Neural cell (in vitro differentiated cells): ENCODE measurements at regions not wholly inside any gene's neighbourhood (a gene's known extent, or its start where the extent isn't known, plus 50 kb on each side); places are given as distances from the start of the nearest gene placed in this dataset.
"Not testable (repeated sequence)": the region's sequence is repeated elsewhere in the genome, so short reads cannot be mapped to it uniquely, and the experiment has no call there.

Experiments used
- H2AFZ ChIP-seq: fragments of 200-600, 300-800 bp; sonication (generic), shearing (Covaris generic); 2 replicates; pipeline ENCODE4 v1.6.0; 2014; ENCODE audit warnings: low read depth, mild to moderate bottlenecking, antibody characterized with exemption, low read length, moderate library complexity
- H3F3A ChIP-seq: fragments of 200-600 bp; shearing (Covaris generic); 2 replicates; pipeline ENCODE4 v1.6.1; 2016; ENCODE audit warnings: mild to moderate bottlenecking, moderate library complexity, mixed read lengths, antibody characterized with exemption, low read length; ENCODE audit not compliant: insufficient read depth, poor library complexity, severe bottlenecking
- H3K27ac ChIP-seq: fragments of 200-600, 300-800 bp; sonication (generic), shearing (Covaris generic); 2 replicates; pipeline ENCODE4 v1.5.1; 2014; ENCODE audit warnings: mild to moderate bottlenecking, low read length, moderate library complexity
- H3K27me3 ChIP-seq: fragments of 300-800, 200-600 bp; sonication (generic), shearing (Covaris generic); 2 replicates; pipeline ENCODE4 v1.6.0; 2014; ENCODE audit warnings: mild to moderate bottlenecking, low read depth, low read length, moderate library complexity; ENCODE audit not compliant: insufficient read depth
- H3K36me3 ChIP-seq: fragments of 300-800, 200-600 bp; sonication (generic), shearing (Covaris generic); 2 replicates; pipeline ENCODE4 v1.5.1; 2014; ENCODE audit warnings: mild to moderate bottlenecking, antibody characterized with exemption, low read length, moderate library complexity; ENCODE audit not compliant: insufficient read depth
- H3K4me2 ChIP-seq: fragments of 300-800, 200-600 bp; sonication (generic), shearing (Covaris generic); 2 replicates; pipeline ENCODE4 v1.6.0; 2014; ENCODE audit warnings: mild to moderate bottlenecking, low read length
- H3K4me3 ChIP-seq: fragments of 300-800, 200-600 bp; sonication (generic), shearing (Covaris generic); 2 replicates; pipeline ENCODE4 v1.5.1; 2014; ENCODE audit warnings: mild to moderate bottlenecking, low read length, moderate library complexity
- H3K79me2 ChIP-seq: fragments of 200-600 bp; shearing (Covaris generic); replicated peaks from 2 replicates; pipeline ENCODE4 v1.6.0; 2014; ENCODE audit warnings: mild to moderate bottlenecking, low read length, moderate library complexity; ENCODE audit not compliant: insufficient read depth
- H3K9ac ChIP-seq: fragments of 300-800, 200-600 bp; sonication (generic), shearing (Covaris generic); 2 replicates; pipeline ENCODE4 v1.6.1; 2016; ENCODE audit warnings: mild to moderate bottlenecking, low read length, mixed read lengths
- H3K9me2 ChIP-seq: fragments of 200-600 bp; shearing (Covaris generic); 2 replicates; pipeline ENCODE4 v1.6.1; 2016; ENCODE audit warnings: mild to moderate bottlenecking, low read length, mixed read lengths; ENCODE audit not compliant: insufficient read depth
- H3K9me3 ChIP-seq: fragments of 200-600, 300-800 bp; sonication (generic), shearing (Covaris generic); 2 replicates; pipeline ENCODE4 v1.6.1; 2016; ENCODE audit warnings: mild to moderate bottlenecking, mixed run types, low read length, moderate library complexity, mixed read lengths
- H4K20me1 ChIP-seq: fragments of 200-600 bp; shearing (Covaris generic); 2 replicates; pipeline ENCODE4 v1.6.1; 2016; ENCODE audit warnings: mild to moderate bottlenecking, mixed run types; ENCODE audit not compliant: insufficient read depth
- EP300 ChIP-seq: fragments of 450-650 bp; conservative IDR thresholded peaks from 2 replicates; pipeline ENCODE4 v1.6.1; 2014; ENCODE audit warnings: antibody characterized with exemption, mild to moderate bottlenecking, moderate library complexity; ENCODE audit not compliant: poor library complexity, severe bottlenecking
- EZH2 ChIP-seq: fragments of 200-600, 300-800 bp; shearing (Covaris generic), sonication (generic); IDR thresholded peaks from 2 replicates; pipeline ENCODE4 v1.6.1; 2014; ENCODE audit warnings: antibody characterized with exemption, low read length, borderline replicate concordance, mild to moderate bottlenecking; ENCODE audit not compliant: insufficient read depth, poor library complexity, severe bottlenecking
- MXI1 ChIP-seq: fragments of 450-650 bp; conservative IDR thresholded peaks from 2 replicates; pipeline ENCODE4 v1.6.1; 2014; ENCODE audit warnings: antibody characterized with exemption, mild to moderate bottlenecking; ENCODE audit not compliant: poor library complexity, severe bottlenecking
- POLR2AphosphoS5 ChIP-seq: IDR thresholded peaks from 2 replicates; pipeline ENCODE4 v1.6.1; 2012
- RAD21 ChIP-seq: fragments of 450-650 bp; conservative IDR thresholded peaks from 2 replicates; pipeline ENCODE4 v1.6.1; 2014; ENCODE audit warnings: antibody characterized with exemption, mild to moderate bottlenecking, moderate library complexity
- SMC3 ChIP-seq: fragments of 450-650 bp; conservative IDR thresholded peaks from 2 replicates; pipeline ENCODE4 v1.6.1; 2014; ENCODE audit warnings: antibody characterized with exemption, mild to moderate bottlenecking, moderate library complexity; ENCODE audit not compliant: poor library complexity
- TAF1 ChIP-seq: IDR thresholded peaks from 2 replicates; pipeline ENCODE4 v1.6.1; 2012; ENCODE audit warnings: low read depth
- TF ChIP-seq, protein P1 (sequence below): fragments of 450-650 bp; IDR thresholded peaks from 2 replicates; pipeline ENCODE4 v1.5.1; 2014; ENCODE audit warnings: antibody characterized with exemption, mild to moderate bottlenecking, moderate library complexity; ENCODE audit not compliant: poor library complexity, severe bottlenecking
- TF ChIP-seq, protein P2 (sequence below): IDR thresholded peaks from 2 replicates; pipeline ENCODE4 v1.6.1; 2012; ENCODE audit warnings: borderline replicate concordance

DNA sequence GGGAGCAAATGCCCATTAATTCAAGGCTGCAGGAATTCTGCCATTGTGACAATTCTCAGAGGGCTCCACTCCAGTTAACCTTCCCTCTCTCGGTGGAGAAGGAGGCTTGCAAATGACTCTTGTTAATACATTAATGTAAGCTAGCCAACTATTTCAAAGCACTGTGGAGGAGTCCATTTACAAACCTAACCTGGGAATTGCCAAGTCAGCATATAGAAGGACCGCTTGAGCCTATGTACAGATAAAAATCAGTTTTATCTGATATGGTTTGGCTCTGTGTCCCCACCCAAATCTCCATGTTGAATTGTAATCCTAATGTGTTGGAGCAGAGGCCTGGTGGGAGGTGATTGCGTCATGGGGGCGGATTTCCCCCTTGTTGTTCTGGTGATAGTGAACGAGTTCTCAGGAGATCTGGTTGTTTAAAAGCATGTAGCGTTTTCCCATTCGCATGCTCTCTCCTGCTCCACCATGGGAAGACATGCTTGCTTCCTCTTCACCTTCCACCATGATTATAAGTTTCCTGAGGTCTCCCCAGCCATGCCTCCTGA lies 366.7 kb downstream of the LRATD1 start:
- H3F3A ChIP-seq, result no peaks in the 10 kb centered on the region
- TF ChIP-seq EZH2 (no peak), EP300 (no peak), TAF1 (no peak), MXI1 (no peak), POLR2AphosphoS5 (no peak), RAD21 (no peak), SMC3 (no peak)
- TF ChIP-seq, protein P1, sequence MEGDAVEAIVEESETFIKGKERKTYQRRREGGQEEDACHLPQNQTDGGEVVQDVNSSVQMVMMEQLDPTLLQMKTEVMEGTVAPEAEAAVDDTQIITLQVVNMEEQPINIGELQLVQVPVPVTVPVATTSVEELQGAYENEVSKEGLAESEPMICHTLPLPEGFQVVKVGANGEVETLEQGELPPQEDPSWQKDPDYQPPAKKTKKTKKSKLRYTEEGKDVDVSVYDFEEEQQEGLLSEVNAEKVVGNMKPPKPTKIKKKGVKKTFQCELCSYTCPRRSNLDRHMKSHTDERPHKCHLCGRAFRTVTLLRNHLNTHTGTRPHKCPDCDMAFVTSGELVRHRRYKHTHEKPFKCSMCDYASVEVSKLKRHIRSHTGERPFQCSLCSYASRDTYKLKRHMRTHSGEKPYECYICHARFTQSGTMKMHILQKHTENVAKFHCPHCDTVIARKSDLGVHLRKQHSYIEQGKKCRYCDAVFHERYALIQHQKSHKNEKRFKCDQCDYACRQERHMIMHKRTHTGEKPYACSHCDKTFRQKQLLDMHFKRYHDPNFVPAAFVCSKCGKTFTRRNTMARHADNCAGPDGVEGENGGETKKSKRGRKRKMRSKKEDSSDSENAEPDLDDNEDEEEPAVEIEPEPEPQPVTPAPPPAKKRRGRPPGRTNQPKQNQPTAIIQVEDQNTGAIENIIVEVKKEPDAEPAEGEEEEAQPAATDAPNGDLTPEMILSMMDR, result no peak
- TF ChIP-seq, protein P2, sequence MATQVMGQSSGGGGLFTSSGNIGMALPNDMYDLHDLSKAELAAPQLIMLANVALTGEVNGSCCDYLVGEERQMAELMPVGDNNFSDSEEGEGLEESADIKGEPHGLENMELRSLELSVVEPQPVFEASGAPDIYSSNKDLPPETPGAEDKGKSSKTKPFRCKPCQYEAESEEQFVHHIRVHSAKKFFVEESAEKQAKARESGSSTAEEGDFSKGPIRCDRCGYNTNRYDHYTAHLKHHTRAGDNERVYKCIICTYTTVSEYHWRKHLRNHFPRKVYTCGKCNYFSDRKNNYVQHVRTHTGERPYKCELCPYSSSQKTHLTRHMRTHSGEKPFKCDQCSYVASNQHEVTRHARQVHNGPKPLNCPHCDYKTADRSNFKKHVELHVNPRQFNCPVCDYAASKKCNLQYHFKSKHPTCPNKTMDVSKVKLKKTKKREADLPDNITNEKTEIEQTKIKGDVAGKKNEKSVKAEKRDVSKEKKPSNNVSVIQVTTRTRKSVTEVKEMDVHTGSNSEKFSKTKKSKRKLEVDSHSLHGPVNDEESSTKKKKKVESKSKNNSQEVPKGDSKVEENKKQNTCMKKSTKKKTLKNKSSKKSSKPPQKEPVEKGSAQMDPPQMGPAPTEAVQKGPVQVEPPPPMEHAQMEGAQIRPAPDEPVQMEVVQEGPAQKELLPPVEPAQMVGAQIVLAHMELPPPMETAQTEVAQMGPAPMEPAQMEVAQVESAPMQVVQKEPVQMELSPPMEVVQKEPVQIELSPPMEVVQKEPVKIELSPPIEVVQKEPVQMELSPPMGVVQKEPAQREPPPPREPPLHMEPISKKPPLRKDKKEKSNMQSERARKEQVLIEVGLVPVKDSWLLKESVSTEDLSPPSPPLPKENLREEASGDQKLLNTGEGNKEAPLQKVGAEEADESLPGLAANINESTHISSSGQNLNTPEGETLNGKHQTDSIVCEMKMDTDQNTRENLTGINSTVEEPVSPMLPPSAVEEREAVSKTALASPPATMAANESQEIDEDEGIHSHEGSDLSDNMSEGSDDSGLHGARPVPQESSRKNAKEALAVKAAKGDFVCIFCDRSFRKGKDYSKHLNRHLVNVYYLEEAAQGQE, result no peak
- peak overlapping the region; percentile 50 for H3K4me3 ChIP-seq
- H3K4me2 ChIP-seq, result peak overlapping the region; percentile 59
- no peaks in the 10 kb centered on the region for H4K20me1 ChIP-seq
- no peaks in the 10 kb centered on the region for H3K36me3 ChIP-seq
- peak overlapping the region; percentile 67 for H2AFZ ChIP-seq
- no peaks in the 10 kb centered on the region for H3K9me2 ChIP-seq
- H3K79me2 ChIP-seq, result no peaks in the 10 kb centered on the region
- no peaks in the 10 kb centered on the region for H3K27me3 ChIP-seq
- H3K27ac ChIP-seq, result peak overlapping the region; percentile 89
- no peaks in the 10 kb centered on the region for H3K9me3 ChIP-seq
- peak overlapping the region; percentile 51 for H3K9ac ChIP-seq

DNA sequence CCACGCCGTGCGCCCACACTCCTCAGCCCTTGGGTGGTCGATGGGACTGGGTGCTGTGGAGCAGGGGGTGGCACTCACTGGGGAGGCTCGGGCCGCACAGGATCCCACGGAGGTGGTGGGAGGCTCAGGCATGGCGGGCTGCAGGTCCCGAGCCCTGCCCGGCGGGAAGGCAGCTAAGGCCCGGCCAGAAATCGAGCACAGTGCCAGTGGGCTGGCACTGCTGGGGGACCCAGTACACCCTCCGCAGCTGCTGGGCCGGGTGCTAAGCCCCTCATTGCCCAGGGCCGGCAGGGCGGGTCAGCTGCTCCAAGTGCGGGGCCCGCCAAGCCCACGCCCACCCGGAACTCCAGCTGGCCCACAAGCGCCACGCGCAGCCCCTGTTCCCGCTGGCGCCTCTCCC lies 370.0 kb downstream of the LRATD1 start:
- H3K9me3 ChIP-seq, H3K27ac ChIP-seq, H3K36me3 ChIP-seq, H3K9ac ChIP-seq, H3K79me2 ChIP-seq, H4K20me1 ChIP-seq, H3K4me3 ChIP-seq, H3K9me2 ChIP-seq, H3K4me2 ChIP-seq, H3F3A ChIP-seq, H3K27me3 ChIP-seq, H2AFZ ChIP-seq: not testable (repeated sequence)

DNA sequence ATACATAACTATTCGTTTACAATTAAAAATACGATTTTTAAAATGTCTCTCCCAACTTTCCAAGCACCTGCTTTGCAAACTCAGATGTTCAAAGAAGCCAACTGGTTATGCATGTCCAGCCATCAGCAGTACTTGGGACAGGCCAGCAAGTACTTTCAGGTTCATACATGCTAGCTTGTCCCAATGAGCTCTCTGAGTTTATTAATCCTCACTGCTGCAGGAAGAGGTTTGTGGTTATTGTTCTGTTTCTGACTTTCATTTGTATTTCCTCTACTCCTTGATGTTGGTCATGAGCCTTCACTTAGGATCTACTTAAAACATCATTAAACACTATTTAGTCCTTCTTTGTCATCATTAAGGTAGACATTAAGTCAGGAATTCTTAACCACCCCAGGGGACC lies 374.1 kb downstream of the LRATD1 start:
- Histone ChIP-seq H3K4me2 (no peak overlapping the region), H3F3A (no peaks in the 10 kb centered on the region), H3K9me3 (no peaks in the 10 kb centered on the region), H3K36me3 (no peaks in the 10 kb centered on the region), H3K79me2 (no peaks in the 10 kb centered on the region), H2AFZ (no peak overlapping the region), H3K9me2 (no peaks in the 10 kb centered on the region), H3K27ac (no peak overlapping the region), H3K4me3 (no peak overlapping the region), H3K9ac (no peak overlapping the region), H4K20me1 (no peaks in the 10 kb centered on the region), H3K27me3 (no peaks in the 10 kb centered on the region)
- TF ChIP-seq SMC3 (no peak), EZH2 (no peak), POLR2AphosphoS5 (no peak), TAF1 (no peak), EP300 (no peak), RAD21 (no peak), MXI1 (no peak)
- TF ChIP-seq, protein P2, result no peak
- TF ChIP-seq, protein P1, result no peak
